Peyer's patch (tissue), 4 donors: ENCODE measurements at regions not wholly inside any gene's neighbourhood (a gene's known extent, or its start where the extent isn't known, plus 50 kb on each side); places are given as distances from the start of the nearest gene placed in this dataset.

Experiments used
- POLR2A ChIP-seq, 2 donors: fragments of 450-650 bp; IDR thresholded peaks; one replicate each; pipeline ENCODE4 v1.5.1; 2017; ENCODE audit warnings: antibody characterized with exemption in 2 of 2, mild to moderate bottlenecking in 2 of 2, moderate library complexity in 2 of 2
- TF ChIP-seq, protein P1 (sequence below), 6 experiments: fragments of 450-650 bp in 4 of 6; fragments of 200-600 bp in 2 of 6; sonication (generic) in 1 of 6; IDR thresholded peaks; one replicate each; pipeline ENCODE4 v1.5.1; 2017 to 2019; ENCODE audit warnings: antibody characterized with exemption in 6 of 6, mild to moderate bottlenecking in 3 of 6, moderate library complexity in 1 of 6

DNA sequence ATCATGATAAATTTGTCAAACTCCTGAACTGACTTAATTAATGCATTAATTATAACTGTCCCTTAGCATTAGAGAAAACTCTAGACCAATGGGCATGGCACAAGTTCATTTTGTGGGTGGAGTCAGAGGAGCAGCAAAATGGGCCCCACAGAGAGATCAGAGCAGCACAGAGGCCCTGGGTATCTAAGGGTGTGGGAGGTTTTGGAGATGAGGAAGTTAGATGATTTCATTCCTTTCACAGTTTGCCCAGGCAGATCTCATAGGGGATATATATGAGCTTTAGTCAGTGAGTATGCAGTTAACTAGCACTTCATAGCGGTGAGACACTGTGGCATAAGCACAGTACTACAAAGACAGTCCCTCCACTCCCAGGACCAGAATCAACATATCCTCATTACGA lies 117.3 kb downstream of the MAB21L3 start:
- TF ChIP-seq, protein P1, sequence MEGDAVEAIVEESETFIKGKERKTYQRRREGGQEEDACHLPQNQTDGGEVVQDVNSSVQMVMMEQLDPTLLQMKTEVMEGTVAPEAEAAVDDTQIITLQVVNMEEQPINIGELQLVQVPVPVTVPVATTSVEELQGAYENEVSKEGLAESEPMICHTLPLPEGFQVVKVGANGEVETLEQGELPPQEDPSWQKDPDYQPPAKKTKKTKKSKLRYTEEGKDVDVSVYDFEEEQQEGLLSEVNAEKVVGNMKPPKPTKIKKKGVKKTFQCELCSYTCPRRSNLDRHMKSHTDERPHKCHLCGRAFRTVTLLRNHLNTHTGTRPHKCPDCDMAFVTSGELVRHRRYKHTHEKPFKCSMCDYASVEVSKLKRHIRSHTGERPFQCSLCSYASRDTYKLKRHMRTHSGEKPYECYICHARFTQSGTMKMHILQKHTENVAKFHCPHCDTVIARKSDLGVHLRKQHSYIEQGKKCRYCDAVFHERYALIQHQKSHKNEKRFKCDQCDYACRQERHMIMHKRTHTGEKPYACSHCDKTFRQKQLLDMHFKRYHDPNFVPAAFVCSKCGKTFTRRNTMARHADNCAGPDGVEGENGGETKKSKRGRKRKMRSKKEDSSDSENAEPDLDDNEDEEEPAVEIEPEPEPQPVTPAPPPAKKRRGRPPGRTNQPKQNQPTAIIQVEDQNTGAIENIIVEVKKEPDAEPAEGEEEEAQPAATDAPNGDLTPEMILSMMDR (IDR thresholded peaks at IDR 0.05) = no peak
- no peak for TF ChIP-seq POLR2A (IDR thresholded peaks at IDR 0.05)
